Lower leg skin (tissue), 3 donors: ENCODE measurements at regions not wholly inside any gene's neighbourhood (a gene's known extent, or its start where the extent isn't known, plus 50 kb on each side); places are given as distances from the start of the nearest gene placed in this dataset.

Experiments
- CTCF ChIP-seq, 3 donors: fragments of 450-650 bp; IDR thresholded peaks; one replicate each; pipeline ENCODE4 v1.5.1; 2016; ENCODE audit warnings: antibody characterized with exemption in 3 of 3, mild to moderate bottlenecking in 3 of 3, moderate library complexity in 2 of 3
- POLR2A ChIP-seq, 2 donors: fragments of 450-650 bp; IDR thresholded peaks; one replicate each; pipeline ENCODE4 v1.6.1; 2016 to 2017; ENCODE audit warnings: antibody characterized with exemption in 2 of 2, mild to moderate bottlenecking in 1 of 2, moderate library complexity in 1 of 2

GRCh38 chr4:34182306-34182705 is 2062.0 kb downstream of the ARAP2 start:
- no peak for TF ChIP-seq CTCF (IDR thresholded peaks at IDR 0.05)
- TF ChIP-seq POLR2A (IDR thresholded peaks at IDR 0.05): no peak
